SKM-1 treated with dmso at 0.1 percent for 144 hours (cell line): ENCODE measurements at regions not wholly inside any gene's neighbourhood (a gene's known extent, or its start where the extent isn't known, plus 50 kb on each side); places are given as distances from the start of the nearest gene placed in this dataset.
"Not testable (repeated sequence)": the region's sequence is repeated elsewhere in the genome, so short reads cannot be mapped to it uniquely, and the experiment has no call there.

ENCODE experiments used
- DNase-seq: peaks from one replicate; lab custom pipeline; 2025; ENCODE audit not compliant: unreplicated experiment; lab: John Stamatoyannopoulos, UW

DNA sequence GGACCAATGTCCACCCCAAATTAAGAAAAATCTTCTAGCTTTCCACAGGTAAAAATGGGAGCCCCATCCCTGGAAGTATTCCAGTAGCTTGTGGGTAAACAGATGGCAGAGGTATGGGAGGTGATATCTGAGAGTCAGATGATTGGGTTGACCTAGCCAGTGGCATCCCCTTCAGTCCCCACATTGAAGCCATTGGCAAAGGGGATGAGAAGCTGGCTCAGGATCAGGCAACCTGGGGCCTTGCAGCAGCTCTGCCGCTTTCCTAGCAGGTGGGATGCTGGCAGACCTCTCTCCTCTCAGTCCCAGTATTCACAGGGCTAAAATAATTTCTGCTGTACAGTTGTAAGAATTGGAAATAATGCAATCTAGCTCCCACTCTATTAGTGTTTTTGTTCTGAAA is 108.9 kb upstream of the KCNG1 start:
- no peak for DNase-seq

DNA sequence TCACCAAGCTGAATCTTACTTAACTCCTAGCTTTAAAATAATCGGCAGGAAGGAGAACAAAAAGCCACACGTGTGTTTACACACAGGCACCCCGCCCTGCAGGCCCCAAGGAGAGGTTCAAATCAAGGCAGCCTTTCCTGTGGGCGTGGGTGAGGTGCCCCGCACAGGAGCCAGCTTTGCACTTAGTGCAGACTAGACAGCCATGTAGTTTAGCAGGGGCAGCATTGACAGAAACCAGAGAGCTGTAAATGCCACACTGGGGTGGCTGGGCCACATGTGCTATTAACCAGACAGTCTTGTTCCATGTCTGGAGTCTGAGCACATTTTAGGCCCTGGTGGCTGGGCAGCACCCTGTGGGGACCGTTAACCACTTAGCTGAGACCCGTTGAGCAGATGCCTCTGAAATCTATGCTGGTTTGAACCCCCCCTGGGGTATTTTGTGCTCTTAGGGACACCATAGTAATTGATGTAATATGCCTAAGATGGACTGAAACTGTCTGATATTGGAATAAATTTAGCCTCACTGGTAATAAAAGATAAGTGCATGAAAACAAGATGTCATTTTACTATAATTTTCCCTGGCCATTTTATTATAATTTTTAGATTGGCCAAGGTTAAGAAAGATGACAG is 106.4 kb upstream of the KCNG1 start:
- no peak for DNase-seq

DNA sequence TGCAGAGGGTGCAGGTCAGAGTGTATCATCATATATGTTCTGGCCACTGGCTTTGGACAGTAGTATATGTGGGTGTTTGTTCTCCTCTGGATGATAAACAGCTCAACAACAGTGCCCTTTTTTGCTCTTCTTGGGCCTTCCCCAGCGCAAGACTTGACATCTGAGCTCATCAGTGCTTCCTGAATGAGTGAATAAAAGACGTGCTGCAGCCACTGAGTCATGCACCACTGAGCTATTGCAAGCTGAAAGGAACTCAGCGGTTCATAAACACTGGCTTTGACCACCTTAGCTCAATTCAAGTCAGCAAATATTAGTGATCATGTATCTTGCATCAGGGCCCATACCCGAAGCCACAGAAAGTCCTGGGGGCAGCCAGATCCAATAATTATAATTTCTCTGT is 105.3 kb upstream of the KCNG1 start:
- DNase-seq, result no peak

DNA sequence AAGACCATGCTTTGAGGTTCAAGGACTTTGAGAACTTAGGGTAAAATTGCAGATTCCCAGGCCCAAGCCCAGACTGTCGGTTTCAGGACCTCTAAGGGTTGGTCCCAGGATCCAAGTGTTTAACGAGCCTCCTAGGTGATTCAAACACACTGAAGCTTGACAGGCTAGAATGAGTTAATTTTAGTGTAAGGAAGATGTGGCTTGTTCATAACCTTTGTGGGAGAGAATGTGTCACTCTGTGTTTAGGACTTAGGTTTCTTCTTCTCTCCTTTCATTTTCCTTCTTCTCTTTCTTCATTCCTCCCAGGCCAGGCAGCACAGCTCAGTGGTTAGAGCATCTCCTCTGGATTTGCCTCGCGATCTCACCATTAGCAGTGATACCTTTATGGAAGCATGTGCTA is 104.8 kb upstream of the KCNG1 start:
- no peak for DNase-seq

DNA sequence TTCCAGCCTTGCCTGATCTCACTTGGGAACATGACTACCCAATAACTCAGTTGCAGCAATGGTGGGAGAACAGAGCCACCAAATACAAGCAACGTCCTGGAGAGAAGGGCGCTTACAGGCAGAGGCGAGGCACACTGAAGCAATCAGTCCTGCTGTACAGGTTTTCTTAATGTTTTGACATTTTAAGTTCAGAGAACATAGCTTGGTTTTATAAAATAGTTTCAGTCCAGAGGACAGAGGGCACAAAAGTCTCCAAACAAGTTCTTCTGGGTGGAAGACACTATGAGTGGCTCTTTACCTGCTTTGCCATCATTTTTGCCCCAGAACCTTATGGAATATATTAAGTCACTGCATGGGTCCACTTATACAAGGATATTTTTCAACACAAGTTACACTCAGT is 103.4 kb upstream of the KCNG1 start:
- no peak for DNase-seq

DNA sequence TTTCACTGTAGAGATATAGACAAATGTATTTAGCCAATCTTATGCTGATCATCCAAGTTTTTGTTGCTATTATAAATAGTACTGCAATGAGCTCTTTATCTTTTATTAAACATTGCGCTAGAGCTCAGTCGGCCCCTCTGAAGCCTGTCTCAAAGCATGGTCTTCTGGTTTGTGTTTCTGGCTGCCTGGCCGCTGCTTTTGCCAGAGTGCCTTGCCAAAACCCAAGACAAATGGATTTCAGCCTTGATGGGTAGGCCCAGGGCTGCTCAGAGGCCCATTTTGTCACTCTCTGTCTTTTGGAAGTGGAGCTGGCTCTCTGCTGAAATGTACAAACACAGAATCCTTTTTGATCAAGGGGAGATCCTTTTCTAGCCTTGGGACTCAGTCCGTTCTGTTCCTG is 102.9 kb upstream of the KCNG1 start:
- no peak for DNase-seq

DNA sequence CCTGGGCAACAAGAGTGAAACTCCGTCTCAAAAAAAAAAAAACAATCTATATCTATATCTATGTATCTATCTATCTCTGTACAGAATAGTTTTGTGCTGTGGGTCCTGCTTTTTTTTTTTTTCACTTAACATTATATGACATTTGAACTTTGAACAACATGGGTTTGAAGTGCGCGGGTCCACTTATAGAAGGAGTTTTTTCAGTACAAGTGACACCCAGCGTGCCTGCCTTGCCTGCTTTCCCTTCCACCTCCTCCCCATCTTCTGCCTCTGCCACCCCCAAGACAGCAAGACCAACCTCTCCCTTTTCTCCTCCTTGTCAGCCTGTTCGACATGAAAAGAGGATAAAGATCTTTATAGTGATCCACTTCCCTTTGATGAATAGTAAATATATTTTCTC is 102.2 kb upstream of the KCNG1 start:
- no peak for DNase-seq

DNA sequence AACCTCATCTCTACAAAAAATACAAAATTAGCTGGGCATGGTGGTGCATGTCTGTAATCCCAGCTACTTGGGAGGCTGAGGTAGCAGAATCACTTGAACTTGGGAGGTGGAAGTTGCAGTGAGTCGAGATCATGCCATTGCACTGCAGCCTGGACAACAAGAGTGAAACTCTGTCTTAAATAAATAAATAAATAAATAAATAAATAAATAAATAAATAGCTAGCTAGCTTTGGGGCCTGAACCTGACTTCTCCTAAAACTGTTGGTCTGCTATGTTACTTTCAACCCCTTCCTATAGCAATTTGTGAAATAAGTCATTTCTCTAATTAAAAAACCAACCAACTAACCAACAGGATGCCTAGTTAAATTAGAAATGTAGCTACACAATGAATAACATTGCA is 101.0 kb upstream of the KCNG1 start:
- not testable (repeated sequence) for DNase-seq

DNA sequence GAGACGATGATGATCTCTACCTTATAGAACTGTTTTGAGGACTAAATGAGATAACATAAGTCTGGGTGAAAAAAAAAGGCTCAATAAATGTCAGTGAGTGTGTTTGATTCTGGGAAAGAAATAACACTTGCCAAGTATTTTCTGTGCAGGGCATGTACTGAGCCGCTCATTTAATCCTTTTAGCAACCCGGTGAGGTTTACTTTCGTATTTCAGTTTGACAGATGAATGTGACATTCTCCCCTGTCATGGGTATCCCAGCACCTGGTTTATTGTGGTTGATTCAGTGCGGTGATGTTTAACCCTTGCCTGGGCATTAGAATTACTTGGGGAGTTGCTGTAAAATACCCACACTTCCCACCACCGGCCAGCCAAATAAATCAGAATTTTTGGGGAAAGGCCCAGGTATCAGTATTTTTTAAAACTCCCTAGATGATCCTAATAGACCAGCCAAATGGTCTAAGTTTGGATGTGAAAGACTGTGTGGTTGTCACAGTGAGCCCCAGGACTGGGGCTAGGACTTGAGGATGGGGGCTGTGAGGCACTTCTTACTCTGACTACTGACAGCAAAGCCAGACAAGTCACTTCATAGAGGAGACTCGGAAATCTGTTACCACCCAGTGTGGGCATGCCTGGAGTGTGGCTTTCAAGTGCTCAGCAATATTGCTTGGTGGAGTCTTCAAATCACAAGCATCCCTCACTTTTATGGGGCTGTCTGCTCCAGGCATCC is 100.2 kb upstream of the KCNG1 start:
- no peak for DNase-seq

DNA sequence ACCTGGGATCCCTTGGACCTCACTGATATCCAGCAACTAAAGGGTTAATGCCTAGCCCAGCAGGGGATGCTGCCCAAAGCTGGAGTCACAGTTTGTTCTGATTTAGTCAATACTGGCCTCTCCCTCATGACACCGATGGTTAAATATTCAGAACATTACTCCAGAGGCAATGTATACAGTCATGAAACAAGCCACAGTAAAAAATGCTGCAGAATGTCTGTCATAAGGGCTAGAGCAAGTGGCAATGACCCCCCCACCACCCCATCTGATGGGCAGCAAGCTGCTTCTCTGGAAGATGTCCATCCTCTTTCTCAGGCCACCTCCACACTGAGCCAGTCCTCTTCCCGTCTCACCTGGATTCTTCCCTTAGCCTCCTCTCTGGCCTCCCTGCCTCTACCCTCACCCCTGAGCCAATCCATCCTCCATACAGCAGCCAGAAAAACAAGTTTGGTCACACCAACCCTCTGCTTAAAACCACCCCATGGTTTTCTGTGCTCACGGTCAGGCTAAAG is 99.0 kb upstream of the KCNG1 start:
- no peak for DNase-seq

DNA sequence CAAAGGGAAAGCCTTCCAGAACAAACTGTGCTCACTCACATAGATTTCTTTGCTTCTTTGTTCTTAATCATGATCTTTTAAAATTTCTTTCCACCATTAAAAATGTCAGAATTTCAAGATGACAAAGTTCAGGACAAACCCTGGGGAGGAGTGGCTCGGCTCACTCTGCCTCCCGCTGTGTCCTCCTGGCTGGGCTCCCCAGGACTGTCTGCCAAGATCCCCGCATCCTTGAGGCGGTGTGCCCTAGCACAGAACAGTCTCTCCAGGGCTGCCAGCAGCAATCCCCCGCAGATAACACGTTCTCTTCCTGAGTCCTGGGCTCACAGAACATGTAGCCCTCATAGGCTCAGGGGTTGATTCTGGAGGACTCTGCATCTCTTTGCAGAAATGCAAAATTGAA is 98.4 kb upstream of the KCNG1 start:
- no peak for DNase-seq

DNA sequence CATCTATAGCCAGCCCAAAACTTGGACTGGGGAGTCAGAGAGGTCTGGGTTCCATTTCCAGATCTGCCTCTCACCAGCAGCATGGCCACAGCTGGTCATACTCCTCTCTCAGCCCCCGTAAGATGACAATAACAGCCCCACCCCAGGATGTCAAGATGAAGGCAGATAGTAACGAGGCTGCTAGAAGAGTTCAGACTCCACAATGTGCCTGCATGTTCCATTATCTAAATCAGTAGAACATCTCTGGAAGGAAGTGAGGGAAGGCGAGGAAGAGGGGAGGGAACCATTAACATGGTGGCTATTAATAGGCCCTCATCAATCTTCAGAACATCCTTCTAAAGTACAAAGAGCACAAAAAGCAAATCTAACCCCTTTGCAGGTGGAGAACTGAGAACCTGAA is 98.0 kb upstream of the KCNG1 start:
- DNase-seq, result no peak

DNA sequence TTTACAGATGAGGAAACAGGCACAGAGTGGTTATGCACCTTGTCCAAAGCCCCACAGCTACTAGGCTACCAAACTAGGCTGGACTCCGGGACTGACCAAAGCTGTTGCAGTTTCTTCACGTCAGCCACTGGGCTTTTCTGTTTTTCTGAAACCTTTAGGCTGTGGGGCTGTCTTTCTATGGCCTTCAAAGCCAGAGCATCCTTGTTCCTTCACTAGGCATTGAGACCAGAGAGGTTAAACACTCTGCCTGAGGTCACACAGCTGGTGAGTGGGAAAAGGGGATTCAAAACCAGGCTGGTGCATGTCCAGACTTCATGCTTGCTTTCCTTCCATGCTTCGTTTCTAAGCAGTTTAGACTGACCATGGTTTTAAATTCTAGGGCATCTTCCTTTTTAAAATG is 97.5 kb upstream of the KCNG1 start:
- DNase-seq, result no peak

DNA sequence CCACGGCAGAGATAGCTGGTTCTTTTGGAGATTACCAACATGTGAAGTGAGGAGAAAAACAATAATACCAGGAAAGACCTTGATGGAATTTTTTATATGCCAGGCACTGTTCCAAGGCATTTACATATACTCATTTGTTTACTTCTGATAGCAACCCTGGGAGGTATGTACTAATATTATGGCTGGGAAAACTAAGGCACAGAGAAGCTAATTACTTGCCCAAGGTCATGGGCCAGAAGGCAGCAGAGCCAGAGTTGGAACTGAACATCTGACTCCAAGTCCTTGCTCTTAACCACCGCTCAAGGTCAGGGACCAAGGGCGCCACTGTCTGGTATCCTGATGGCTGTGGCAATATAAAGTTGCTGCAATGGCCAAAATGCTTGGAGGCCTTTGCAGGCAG is 97.0 kb upstream of the KCNG1 start:
- no peak for DNase-seq

DNA sequence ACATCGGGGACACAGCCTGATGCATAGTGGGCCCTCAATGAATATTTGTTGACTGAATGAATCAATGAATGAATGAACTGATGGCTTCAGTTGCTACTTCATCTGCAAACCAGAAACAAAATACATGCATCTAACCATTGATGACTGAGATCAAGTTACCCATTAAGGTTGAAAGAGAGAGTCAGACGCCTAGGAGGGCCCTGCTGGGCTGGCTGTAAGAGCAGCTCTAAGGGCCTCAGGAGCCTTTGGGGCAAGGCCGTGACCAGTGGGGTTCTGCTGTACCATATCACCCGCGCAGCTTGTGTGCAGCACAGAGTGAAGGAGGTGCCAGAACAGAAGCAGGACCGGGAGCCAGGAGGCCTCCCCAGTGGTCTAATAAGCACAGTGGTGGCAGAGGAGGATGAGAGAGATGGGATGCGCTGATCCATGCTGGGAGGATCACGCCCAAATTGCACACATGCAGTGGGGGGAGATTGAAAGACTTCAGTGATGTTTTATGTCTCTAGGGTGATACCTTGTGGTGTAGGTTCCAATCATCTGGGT is 96.1 kb upstream of the KCNG1 start:
- DNase-seq, result no peak

DNA sequence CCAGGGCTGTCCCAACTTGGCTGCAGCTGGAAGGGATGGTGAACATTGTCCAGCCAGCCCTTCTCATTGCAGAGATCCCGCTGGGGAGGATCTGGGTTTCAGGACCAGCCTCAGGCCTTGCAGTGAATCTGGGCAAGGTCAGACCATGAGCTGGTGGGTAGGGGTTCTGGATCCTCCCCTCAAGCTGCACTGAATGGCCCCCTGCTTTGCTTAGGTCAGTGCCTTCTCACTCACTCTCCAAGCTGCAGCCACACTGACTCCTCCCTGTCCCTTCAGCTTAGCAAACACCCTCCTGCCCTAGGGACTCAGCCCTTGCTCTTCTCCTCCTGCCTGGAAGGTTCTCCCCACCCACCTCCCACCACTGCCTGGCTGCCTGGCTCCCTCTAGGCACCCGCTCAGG is 95.3 kb upstream of the KCNG1 start:
- DNase-seq, result no peak

DNA sequence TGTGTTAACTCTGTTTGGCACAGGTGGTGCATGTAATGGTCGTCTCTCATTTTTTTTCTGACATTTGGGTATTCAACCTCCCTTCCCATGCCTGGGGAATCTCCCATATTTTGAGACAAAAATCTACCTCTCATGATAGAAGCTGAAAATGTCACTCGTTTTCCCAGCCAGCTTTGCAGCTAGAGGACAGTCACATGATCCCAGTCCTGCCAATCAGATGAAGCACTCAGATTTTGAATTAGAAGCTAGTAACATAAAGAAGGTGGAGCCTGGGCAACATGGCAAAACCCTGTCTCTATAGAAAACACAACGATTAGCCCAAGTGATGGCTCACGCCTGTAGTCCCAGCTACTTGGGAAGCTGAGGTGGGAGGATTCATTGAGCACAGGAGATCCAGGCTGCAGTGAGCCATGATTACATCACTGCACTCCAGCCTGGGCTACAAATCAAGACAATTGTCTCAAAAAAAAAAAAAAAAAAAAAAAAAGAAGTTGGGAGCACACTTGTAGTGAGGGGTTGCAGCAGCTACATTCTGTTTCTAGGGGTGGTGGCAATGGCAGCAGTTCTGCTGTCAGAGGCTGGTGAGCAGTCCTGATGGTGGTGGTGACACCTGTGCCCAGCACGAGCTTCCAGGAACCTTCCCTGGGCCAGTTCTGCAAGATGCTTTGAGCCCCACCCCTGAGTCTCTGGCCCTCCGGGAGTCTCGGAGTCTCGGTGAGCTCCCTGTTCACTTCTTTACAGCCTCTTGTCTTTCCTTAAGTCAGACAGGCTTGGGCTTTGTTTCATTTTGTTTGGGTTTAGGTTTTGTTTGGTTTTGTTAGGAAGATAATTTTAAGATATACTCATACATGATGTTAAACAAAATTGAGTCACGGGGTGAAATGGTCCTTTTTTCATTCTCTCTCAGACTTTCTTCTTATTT is 94.1 kb upstream of the KCNG1 start:
- DNase-seq, result no peak

DNA sequence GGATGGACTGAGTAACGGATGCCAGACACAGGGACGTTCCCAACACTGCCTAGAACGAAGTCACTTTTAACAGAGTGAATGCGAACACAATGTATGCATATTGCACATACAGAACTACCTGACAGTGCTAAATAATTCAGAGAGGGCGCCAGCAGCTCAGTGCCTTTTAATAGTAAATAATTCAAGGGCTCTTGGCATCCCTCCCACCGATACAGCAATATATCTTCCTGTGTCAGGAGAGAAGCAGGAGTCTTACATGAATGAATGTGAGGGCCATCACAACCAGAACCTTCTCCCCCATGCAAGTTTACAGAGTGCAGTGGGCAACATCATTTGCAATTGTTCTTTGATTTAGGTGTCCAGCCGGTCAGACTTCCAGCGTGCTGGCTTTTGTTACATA is 88.4 kb upstream of the KCNG1 start:
- no peak for DNase-seq

DNA sequence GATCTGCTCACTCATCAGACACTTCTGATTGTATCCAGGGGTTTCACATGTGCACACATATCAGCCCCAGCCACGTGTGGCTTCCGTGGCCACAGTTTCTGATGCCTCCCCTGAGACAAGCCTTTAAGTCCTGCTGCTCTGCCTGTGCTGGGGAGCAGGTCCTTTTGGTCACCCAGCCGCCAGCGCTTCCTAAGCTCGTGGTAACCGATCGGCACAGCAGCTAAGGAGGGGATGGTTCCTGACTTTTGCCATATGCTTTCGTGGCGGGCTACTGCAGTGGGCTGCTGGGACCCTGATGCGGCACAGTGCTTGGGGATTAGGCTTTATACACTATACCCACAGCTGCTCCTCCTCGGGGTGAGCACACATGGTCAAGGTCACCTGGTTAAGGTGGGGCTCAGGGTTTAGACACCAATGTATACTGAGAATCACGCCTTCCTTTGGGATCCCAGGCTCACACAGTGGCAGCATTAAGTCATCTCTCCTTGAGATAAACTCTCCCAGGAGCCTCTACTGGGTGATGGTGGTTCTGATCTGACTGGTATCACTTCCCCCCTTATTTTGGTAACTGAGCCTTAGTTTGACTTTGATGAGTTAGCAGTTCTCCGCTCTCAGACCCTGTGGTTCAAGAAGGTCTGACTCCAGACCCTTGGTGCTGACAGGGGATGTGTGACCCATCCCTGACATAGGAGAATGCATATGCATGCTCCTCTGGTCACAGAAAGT is 85.9 kb upstream of the KCNG1 start:
- no peak for DNase-seq

DNA sequence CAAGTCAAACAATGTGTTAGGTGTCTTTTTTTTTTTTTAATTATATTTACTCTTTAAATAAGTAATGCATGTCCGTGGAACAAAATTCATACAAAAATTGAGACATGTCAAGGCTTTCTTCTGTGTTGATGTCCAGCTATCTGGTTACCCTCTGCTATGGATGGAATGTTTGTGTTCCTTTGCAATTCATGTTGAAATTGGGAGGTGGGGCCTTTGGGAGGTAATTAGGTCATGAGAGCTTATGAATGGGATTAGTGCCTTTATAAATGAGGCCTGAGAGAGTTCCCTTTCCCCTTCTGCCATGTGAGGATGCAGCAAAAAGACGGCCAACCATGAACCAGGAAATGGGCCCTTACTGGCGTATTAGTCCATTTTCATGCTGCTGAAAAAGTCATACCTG is 83.1 kb upstream of the KCNG1 start:
- no peak for DNase-seq
